H1 (cell line): ENCODE measurements at regions not wholly inside any gene's neighbourhood (a gene's known extent, or its start where the extent isn't known, plus 50 kb on each side); places are given as distances from the start of the nearest gene placed in this dataset.

Source experiments
- CTCF ChIA-PET: fragments of 300-600 bp; sonication (Branson Sonifier 250); formaldehyde crosslinking; loops from one replicate; lab custom pipeline; 2021; ENCODE audit not compliant: partially characterized antibody; lab: Charles Lee
- POLR2A ChIA-PET: fragments of 300-600 bp; sonication (Branson Sonifier 250); formaldehyde crosslinking; loops from one replicate; lab custom pipeline; 2021; ENCODE audit warnings: inconsistent platforms; ENCODE audit not compliant: partially characterized antibody; lab: Charles Lee
- DNase-seq, 2 experiments: peaks; one replicate each; pipeline versions ENCODE4 v3.0.0 to v3.0.0-alpha.2; 2010 to 2022; ENCODE audit warnings: low spot score in 2 of 2, low read depth in 1 of 2, mixed read lengths in 1 of 2
- FAIRE-seq: peaks from 2 replicates; lab custom pipeline; 2011; peaks lifted over from hg19 to GRCh38; lab: Jason Lieb, UNC
- H2AFZ ChIP-seq: 2 replicates; pipeline ENCODE4 v1.8.1; 2012; ENCODE audit warnings: low read length, inconsistent platforms
- H2AK5ac ChIP-seq: 2 replicates; pipeline ENCODE4 v1.6.1; 2013; ENCODE audit warnings: low read depth, low read length
- H2BK120ac ChIP-seq: replicated peaks from 2 replicates; pipeline ENCODE3; 2013; ENCODE audit warnings: low read depth, low read length, inconsistent platforms
- H2BK12ac ChIP-seq: 2 replicates; pipeline ENCODE4 v1.6.1; 2013; ENCODE audit warnings: low read depth, low read length
- H2BK15ac ChIP-seq: 2 replicates; pipeline ENCODE4 v1.6.1; 2013; ENCODE audit warnings: low read length
- H2BK20ac ChIP-seq: 2 replicates; pipeline ENCODE4 v1.6.1; 2013; ENCODE audit warnings: low read length
- H2BK5ac ChIP-seq: 2 replicates; pipeline ENCODE4 v1.6.1; 2013; ENCODE audit warnings: low read depth, low read length
- H3K14ac ChIP-seq: 2 replicates; pipeline ENCODE4 v1.6.1; 2013; ENCODE audit warnings: inconsistent platforms; ENCODE audit not compliant: insufficient read length
- H3K18ac ChIP-seq: 2 replicates; pipeline ENCODE4 v1.6.1; 2013; ENCODE audit warnings: low read length; ENCODE audit errors: extremely low read depth
- H3K23ac ChIP-seq: 2 replicates; pipeline ENCODE4 v1.6.1; 2013; ENCODE audit warnings: inconsistent platforms; ENCODE audit not compliant: insufficient read length
- H3K23me2 ChIP-seq: 2 replicates; pipeline ENCODE4 v1.6.1; 2013; ENCODE audit warnings: low read depth, low read length
- H3K27ac ChIP-seq: 2 replicates; pipeline ENCODE4 v1.6.1; 2011; ENCODE audit warnings: low read depth, low read length, inconsistent platforms
- H3K27me3 ChIP-seq, 4 experiments: replicated peaks in 1 of 4; 1 replicate in 1 of 4; 2 replicates in 3 of 4; pipeline versions ENCODE4 v1.6.1 to v1.8.1; 2011 to 2013; ENCODE audit warnings: low read length in 3 of 4, mild to moderate bottlenecking in 3 of 4, inconsistent platforms in 2 of 4, mixed read lengths in 2 of 4, moderate library complexity in 1 of 4; ENCODE audit not compliant: control insufficient read depth in 3 of 4, insufficient read depth in 3 of 4; ENCODE audit errors: extremely low read depth in 1 of 4
- H3K36me3 ChIP-seq, 4 experiments: 2 replicates each; pipeline versions ENCODE4 v1.6.1 to v1.8.1; 2011 to 2013; ENCODE audit warnings: mild to moderate bottlenecking in 4 of 4, low read length in 3 of 4, moderate library complexity in 2 of 4, control low read depth in 1 of 4, inconsistent platforms in 1 of 4; ENCODE audit not compliant: insufficient read depth in 4 of 4, control insufficient read depth in 2 of 4
- H3K4ac ChIP-seq: replicated peaks from 2 replicates; pipeline ENCODE3; 2013; ENCODE audit warnings: low read length, low read depth, mixed read lengths, inconsistent platforms; ENCODE audit not compliant: insufficient read length
- H3K4me1 ChIP-seq, 4 experiments: replicated peaks in 1 of 4; 1 replicate in 1 of 4; 2 replicates in 3 of 4; pipeline versions ENCODE4 v1.6.1 to v1.8.1; 2011 to 2013; ENCODE audit warnings: low read length in 3 of 4, inconsistent platforms in 2 of 4, mixed read lengths in 1 of 4; ENCODE audit not compliant: insufficient read depth in 4 of 4, control insufficient read depth in 3 of 4
- H3K4me2 ChIP-seq, 2 experiments: 2 replicates each; pipeline versions ENCODE4 v1.6.1 to v1.8.1; 2011 to 2013; ENCODE audit warnings: low read depth in 2 of 2, low read length in 2 of 2, control low read depth in 1 of 2, inconsistent platforms in 1 of 2, mild to moderate bottlenecking in 1 of 2; ENCODE audit not compliant: insufficient read depth in 1 of 2
- H3K4me3 ChIP-seq, 4 experiments: fragments of 200-600, 300-600 bp in 1 of 4; sonication (generic), shearing (Covaris generic), sonication (Bioruptor Twin) in 1 of 4; 2 replicates each; pipeline versions ENCODE4 v1.5.1 to v1.8.1; 2011 to 2016; ENCODE audit warnings: low read length in 4 of 4, low read depth in 3 of 4, control low read depth in 2 of 4, inconsistent platforms in 2 of 4, mild to moderate bottlenecking in 2 of 4, mixed read lengths in 1 of 4, moderate library complexity in 1 of 4; ENCODE audit not compliant: insufficient read depth in 2 of 4; ENCODE audit errors: extremely low read depth in 1 of 4
- H3K56ac ChIP-seq: replicated peaks from 2 replicates; pipeline ENCODE3; 2013; ENCODE audit warnings: low read depth, mild to moderate bottlenecking, mixed read lengths, low read length, inconsistent platforms; ENCODE audit not compliant: insufficient read length
- H3K79me1 ChIP-seq: 2 replicates; pipeline ENCODE4 v1.6.1; 2013; ENCODE audit warnings: low read depth, low read length, control low read depth
- H3K79me2 ChIP-seq, 2 experiments: 2 replicates each; pipeline versions ENCODE4 v1.6.1 to v1.8.1; 2012 to 2013; ENCODE audit warnings: low read length in 2 of 2, mild to moderate bottlenecking in 2 of 2, inconsistent platforms in 1 of 2; ENCODE audit not compliant: insufficient read depth in 2 of 2, control insufficient read depth in 1 of 2
- H3K9ac ChIP-seq, 4 experiments: replicated peaks in 1 of 4; 1 replicate in 1 of 4; 2 replicates in 3 of 4; pipeline versions ENCODE4 v1.6.1 to v1.8.1; 2011 to 2013; ENCODE audit warnings: low read depth in 3 of 4, low read length in 3 of 4, control low read depth in 2 of 4, mild to moderate bottlenecking in 2 of 4, moderate library complexity in 2 of 4, inconsistent platforms in 1 of 4; ENCODE audit errors: extremely low read depth in 1 of 4
- H3K9me3 ChIP-seq, 2 experiments: 2 replicates each; pipeline versions ENCODE4 v1.6.1 to v1.8.1; 2012 to 2013; ENCODE audit warnings: mild to moderate bottlenecking in 2 of 2, moderate library complexity in 2 of 2, control low read depth in 1 of 2, inconsistent platforms in 1 of 2, low read depth in 1 of 2, low read length in 1 of 2, mixed read lengths in 1 of 2; ENCODE audit not compliant: insufficient read depth in 2 of 2
- H4K20me1 ChIP-seq, 2 experiments: replicated peaks in 1 of 2; 2 replicates each; pipeline versions ENCODE3 to v1.8.1; 2011 to 2013; ENCODE audit warnings: inconsistent platforms in 2 of 2, low read length in 2 of 2, mild to moderate bottlenecking in 1 of 2; ENCODE audit not compliant: insufficient read depth in 2 of 2, control insufficient read depth in 1 of 2
- H4K5ac ChIP-seq: 2 replicates; pipeline ENCODE4 v1.6.1; 2013; ENCODE audit warnings: low read length, low read depth, mixed read lengths, inconsistent platforms; ENCODE audit not compliant: insufficient read length
- H4K8ac ChIP-seq: 2 replicates; pipeline ENCODE4 v1.8.0; 2013; ENCODE audit warnings: mild to moderate bottlenecking, moderate library complexity, low read length, inconsistent platforms; ENCODE audit not compliant: insufficient read depth; ENCODE audit errors: extremely low read depth
- H4K91ac ChIP-seq: replicated peaks from 2 replicates; pipeline ENCODE3; 2013; ENCODE audit warnings: low read length, mixed read lengths, inconsistent platforms; ENCODE audit not compliant: insufficient read length
- CHD2 ChIP-seq: IDR thresholded peaks from 2 replicates; pipeline ENCODE4 v1.6.1; 2012; ENCODE audit warnings: low read length, improper control_type of control experiment
- WGBS, 2 experiments: shearing (Covaris generic) in 1 of 2; methylation state at CpG; one replicate each; pipeline versions ENCODE4 v1.1.6 to v1.1.7; 2013 to 2015; ENCODE audit warnings: low lambda C conversion rate in 2 of 2, mixed read lengths in 2 of 2, inconsistent platforms in 1 of 2, low coverage in 1 of 2, missing lambda C conversion rate in 1 of 2; ENCODE audit not compliant: insufficient replicate concordance in 2 of 2, insufficient coverage in 1 of 2, insufficient read length in 1 of 2; ENCODE audit errors: extremely low coverage in 1 of 2, missing lambda C conversion rate in 1 of 2; 5-methylcytosine and 5-hydroxymethylcytosine counted together

GRCh38 chr15:86016750-86017149, 62.9 kb upstream of the AGBL1 start:
- Histone ChIP-seq H3K27ac (no peak overlapping the region), H3K23ac (no peak overlapping the region), H3K4ac (no peak overlapping the region), H3K4me2 (no peak overlapping the region), H3K23me2 (no peaks in the 10 kb centered on the region), H4K91ac (no peak overlapping the region), H3K56ac (no peak overlapping the region), H3K9ac (no peak overlapping the region), H2BK120ac (no peak overlapping the region), H3K79me1 (no peaks in the 10 kb centered on the region), H3K4me1 (no peaks in the 10 kb centered on the region), H2AFZ (no peak overlapping the region), H2BK20ac (no peak overlapping the region), H3K9me3 (no peaks in the 10 kb centered on the region), H2BK12ac (no peak overlapping the region), H4K20me1 (no peaks in the 10 kb centered on the region), H3K4me3 (no peak overlapping the region), H3K79me2 (no peaks in the 10 kb centered on the region), H3K27me3 (no peaks in the 10 kb centered on the region; a peak in 1 of 7 replicates), H2BK15ac (no peak overlapping the region), H2AK5ac (no peak overlapping the region), H4K8ac (no peak overlapping the region), H2BK5ac (no peak overlapping the region), H3K36me3 (no peaks in the 10 kb centered on the region), H3K18ac (no peak overlapping the region), H3K14ac (no peak overlapping the region), H4K5ac (no peak overlapping the region)
- WGBS, 2 experiments: 83% methylated on average over 3 of the region's 3 CpGs; no CpG with 5 or more reads in 1 of the 2 experiments
- DNase-seq: no peak
- TF ChIP-seq CHD2: no peak
- POLR2A ChIA-PET: no interaction called here
- FAIRE-seq: no peak
- CTCF ChIA-PET: interaction anchor here (1.0 to 1.3 kb wide), 2 partner anchors 9 to 11 kb away, joined by 3 to 6 read pairs; no protein-coding TSS in a partner anchor
